Gastrocnemius medialis (tissue), 4 donors: ENCODE measurements at regions not wholly inside any gene's neighbourhood (a gene's known extent, or its start where the extent isn't known, plus 50 kb on each side); places are given as distances from the start of the nearest gene placed in this dataset.
"Not testable (repeated sequence)": the region's sequence is repeated elsewhere in the genome, so short reads cannot be mapped to it uniquely, and the experiment has no call there.

ENCODE experiments used
- ATAC-seq, 2 donors: fragments of 150-250 bp; one replicate each; pipeline ENCODE4 v1.9.1; 2016
- DNase-seq, 2 donors: peaks; one replicate each; pipeline ENCODE4 v3.0.0-alpha.2; 2019
- H3K27ac ChIP-seq, 4 donors: fragments of 200-600 bp; sonication (generic); 1 replicate in 1 of 4; 2 replicates in 3 of 4; pipeline ENCODE4 v1.5.1; 2016 to 2018; ENCODE audit warnings: mild to moderate bottlenecking in 2 of 4, moderate library complexity in 1 of 4
- H3K27me3 ChIP-seq, 3 donors: fragments of 200-600 bp; sonication (generic) in 2 of 3; 1 replicate in 1 of 3; 2 replicates in 2 of 3; pipeline versions ENCODE4 v1.5.1 to v1.6.0; 2016 to 2019; ENCODE audit warnings: mild to moderate bottlenecking in 1 of 3, moderate library complexity in 1 of 3
- H3K36me3 ChIP-seq, 2 donors: fragments of 200-600 bp; sonication (generic) in 1 of 2; one replicate each; pipeline ENCODE4 v1.5.1; 2017 to 2018
- H3K4me1 ChIP-seq, 2 donors: fragments of 200-600 bp; sonication (generic) in 1 of 2; one replicate each; pipeline ENCODE4 v1.5.1; 2016 to 2017; ENCODE audit warnings: mild to moderate bottlenecking in 2 of 2
- H3K4me3 ChIP-seq, 4 donors: fragments of 200-600 bp; sonication (generic) in 3 of 4; 1 replicate in 1 of 4; 2 replicates in 3 of 4; pipeline ENCODE4 v1.5.1; 2016 to 2019; ENCODE audit warnings: mild to moderate bottlenecking in 2 of 4
- H3K9me3 ChIP-seq, 3 donors: fragments of 200-600 bp; sonication (generic) in 2 of 3; 1 replicate in 1 of 3; 2 replicates in 2 of 3; pipeline ENCODE4 v1.5.1; 2016 to 2019
- POLR2A ChIP-seq, 2 donors: fragments of 450-650 bp; IDR thresholded peaks; one replicate each; pipeline ENCODE4 v1.6.1; 2017; ENCODE audit warnings: antibody characterized with exemption in 2 of 2, mild to moderate bottlenecking in 2 of 2, moderate library complexity in 2 of 2
- in situ Hi-C, 4 donors: fragments of 200-750 bp; cut with MboI; loops; one replicate each; pipeline versions ENCODE4 v1.15.0 to v1.8.0; 2017; ENCODE audit warnings: low sequenced_read_pairs in 4 of 4
- intact Hi-C: fragments of 100-400 bp; cut with DNase I; formaldehyde crosslinking; loops from one replicate; pipeline ENCODE4 v1.15.1; 2023; ENCODE audit warnings: low total_unique reads
- TF ChIP-seq, protein P1 (sequence below), 5 experiments: fragments of 450-650 bp in 3 of 5; fragments of 200-600 bp in 2 of 5; sonication (generic) in 2 of 5; IDR thresholded peaks in 4 of 5; conservative IDR thresholded peaks in 1 of 5; 1 replicate in 4 of 5; 2 replicates in 1 of 5; pipeline ENCODE4 v1.5.1; 2016 to 2019; ENCODE audit warnings: antibody characterized with exemption in 5 of 5, mild to moderate bottlenecking in 3 of 5, moderate library complexity in 3 of 5

DNA sequence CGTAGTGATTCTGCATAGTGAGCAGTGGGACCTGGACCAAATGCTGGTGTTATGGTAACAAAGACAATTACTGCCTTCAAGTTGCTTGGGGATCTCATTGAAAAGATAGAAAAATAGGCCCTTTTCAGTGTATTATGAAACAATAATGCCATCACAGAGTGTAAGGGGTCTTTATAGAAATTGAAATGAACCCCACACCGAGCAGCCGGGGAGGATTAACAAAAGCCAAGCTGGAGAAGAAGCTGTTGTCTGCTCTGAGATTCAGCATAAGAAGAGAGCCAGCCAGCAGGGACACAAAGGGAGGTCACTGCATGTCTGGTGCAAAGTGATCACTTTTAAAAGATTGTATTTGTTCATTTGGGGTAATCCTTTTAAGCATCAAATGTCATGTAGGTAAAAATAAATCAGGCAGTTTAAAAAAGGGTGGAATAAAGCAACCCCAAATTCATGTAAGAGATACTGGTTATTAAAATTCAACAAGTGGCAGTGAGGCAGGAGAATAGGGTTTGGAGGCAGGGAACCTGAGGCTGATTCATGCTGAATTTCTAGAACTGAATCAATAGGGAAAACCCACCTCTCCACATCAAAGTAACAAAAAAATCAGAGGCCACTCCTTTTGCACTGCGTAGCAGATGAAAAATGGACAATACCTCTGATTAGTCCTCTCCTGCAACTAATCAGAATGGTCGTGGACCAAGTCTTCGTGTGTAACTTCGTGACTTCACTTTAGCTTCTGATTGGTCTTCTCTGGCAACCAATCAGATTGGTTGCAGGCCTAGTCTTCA lies 1548.3 kb upstream of the SLC10A2 start:
- intact Hi-C loops = no loop called here
- no peak overlapping the region for H3K4me3 ChIP-seq
- in situ Hi-C loops = no loop called here
- H3K27me3 ChIP-seq = no peaks in the 10 kb centered on the region
- no peaks in the 10 kb centered on the region for H3K36me3 ChIP-seq
- no peaks in the 10 kb centered on the region for H3K4me1 ChIP-seq
- no peak for DNase-seq
- no peaks in the 10 kb centered on the region for H3K9me3 ChIP-seq
- no peak for ATAC-seq
- no peak overlapping the region for H3K27ac ChIP-seq
- no peak for TF ChIP-seq POLR2A (IDR thresholded peaks at IDR 0.05)
- TF ChIP-seq, protein P1, sequence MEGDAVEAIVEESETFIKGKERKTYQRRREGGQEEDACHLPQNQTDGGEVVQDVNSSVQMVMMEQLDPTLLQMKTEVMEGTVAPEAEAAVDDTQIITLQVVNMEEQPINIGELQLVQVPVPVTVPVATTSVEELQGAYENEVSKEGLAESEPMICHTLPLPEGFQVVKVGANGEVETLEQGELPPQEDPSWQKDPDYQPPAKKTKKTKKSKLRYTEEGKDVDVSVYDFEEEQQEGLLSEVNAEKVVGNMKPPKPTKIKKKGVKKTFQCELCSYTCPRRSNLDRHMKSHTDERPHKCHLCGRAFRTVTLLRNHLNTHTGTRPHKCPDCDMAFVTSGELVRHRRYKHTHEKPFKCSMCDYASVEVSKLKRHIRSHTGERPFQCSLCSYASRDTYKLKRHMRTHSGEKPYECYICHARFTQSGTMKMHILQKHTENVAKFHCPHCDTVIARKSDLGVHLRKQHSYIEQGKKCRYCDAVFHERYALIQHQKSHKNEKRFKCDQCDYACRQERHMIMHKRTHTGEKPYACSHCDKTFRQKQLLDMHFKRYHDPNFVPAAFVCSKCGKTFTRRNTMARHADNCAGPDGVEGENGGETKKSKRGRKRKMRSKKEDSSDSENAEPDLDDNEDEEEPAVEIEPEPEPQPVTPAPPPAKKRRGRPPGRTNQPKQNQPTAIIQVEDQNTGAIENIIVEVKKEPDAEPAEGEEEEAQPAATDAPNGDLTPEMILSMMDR (IDR thresholded peaks at IDR 0.05 in 4 of 5, conservative IDR thresholded peaks at IDR 0.05 in 1 of 5) = no peak

DNA sequence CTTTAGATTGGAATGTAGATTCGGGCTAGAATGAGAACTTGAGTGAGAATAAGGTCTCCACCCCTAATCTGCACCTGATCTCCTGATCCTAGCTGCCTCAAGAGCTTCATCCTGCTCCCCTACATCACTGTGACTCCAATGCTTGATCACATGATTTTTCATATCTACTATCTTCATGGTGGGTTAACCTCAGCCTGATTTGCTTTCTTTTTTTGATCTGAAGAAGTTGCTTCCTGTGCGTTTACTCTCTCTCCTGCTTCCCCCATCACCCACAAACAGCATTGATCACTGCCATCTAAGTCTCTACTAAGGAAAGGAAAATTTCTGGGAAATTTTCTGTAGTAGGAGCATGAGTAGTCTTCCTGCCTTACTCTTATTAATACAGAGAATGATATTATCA lies 1542.1 kb upstream of the SLC10A2 start:
- no peak overlapping the region for H3K4me3 ChIP-seq
- no peak overlapping the region for H3K27ac ChIP-seq
- intact Hi-C loops (no loop called here), in situ Hi-C loops (no loop called here)
- H3K36me3 ChIP-seq = no peaks in the 10 kb centered on the region
- DNase-seq (no peak), ATAC-seq (no peak)
- no peaks in the 10 kb centered on the region for H3K27me3 ChIP-seq
- H3K4me1 ChIP-seq = no peaks in the 10 kb centered on the region
- TF ChIP-seq POLR2A (IDR thresholded peaks at IDR 0.05) = no peak
- TF ChIP-seq, protein P1 (IDR thresholded peaks at IDR 0.05 in 4 of 5, conservative IDR thresholded peaks at IDR 0.05 in 1 of 5) = no peak
- no peaks in the 10 kb centered on the region for H3K9me3 ChIP-seq

DNA sequence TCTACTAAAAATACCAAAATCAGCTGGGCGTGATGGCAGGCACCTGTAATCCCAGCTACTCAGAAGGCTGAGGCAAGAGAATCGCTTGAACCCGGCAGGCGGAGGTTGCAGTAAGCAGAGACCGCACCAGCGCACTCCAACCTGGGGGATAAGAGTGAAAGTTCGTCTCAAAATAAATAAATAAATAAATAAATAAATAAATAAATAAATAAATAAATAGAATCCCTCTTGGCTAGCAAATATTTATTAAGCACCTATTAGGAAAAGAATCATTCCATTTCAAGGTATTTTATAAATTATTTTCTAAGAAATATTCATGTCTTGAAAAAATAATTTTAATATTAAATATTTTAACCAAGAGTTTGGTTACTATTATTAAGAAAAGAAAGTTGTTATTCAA lies 1539.2 kb upstream of the SLC10A2 start:
- H3K36me3 ChIP-seq, DNase-seq, H3K9me3 ChIP-seq, H3K4me3 ChIP-seq, in situ Hi-C loops, ATAC-seq, intact Hi-C loops, H3K4me1 ChIP-seq, H3K27ac ChIP-seq, H3K27me3 ChIP-seq: not testable (repeated sequence)

DNA sequence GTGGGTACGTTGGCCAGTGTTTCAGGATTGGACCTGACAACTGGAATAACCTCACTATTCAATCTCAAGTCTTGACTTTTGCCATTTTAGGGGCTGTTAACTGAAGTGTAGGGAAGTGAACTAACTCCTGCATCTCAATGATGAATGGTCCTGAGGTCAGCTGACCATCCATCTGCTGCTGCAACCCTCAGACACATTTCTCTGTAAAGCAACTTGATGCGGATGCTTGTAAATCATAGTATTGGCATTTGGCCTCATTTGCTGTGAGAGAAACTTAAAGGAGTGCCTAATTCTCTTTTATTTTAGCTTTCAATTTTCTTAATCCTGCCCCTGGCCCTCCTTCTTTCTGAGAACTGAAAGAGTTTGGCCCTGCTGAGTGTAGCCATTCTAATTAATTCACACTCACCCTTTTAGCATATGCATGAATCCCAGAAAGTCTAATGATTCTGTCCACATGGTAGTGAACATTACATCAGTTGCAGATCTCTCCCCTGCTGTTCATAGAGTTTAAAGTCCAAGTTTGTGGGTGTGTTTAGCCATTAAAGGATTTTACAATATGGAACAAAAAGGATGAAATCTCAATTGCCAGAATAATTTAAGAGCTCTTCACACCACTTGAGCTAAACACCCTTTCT lies 1531.4 kb upstream of the SLC10A2 start:
- in situ Hi-C loops (no loop called here), intact Hi-C loops (no loop called here)
- TF ChIP-seq POLR2A (IDR thresholded peaks at IDR 0.05) = no peak
- TF ChIP-seq, protein P1 (IDR thresholded peaks at IDR 0.05 in 4 of 5, conservative IDR thresholded peaks at IDR 0.05 in 1 of 5) = no peak
- H3K27ac ChIP-seq = no peak overlapping the region
- H3K9me3 ChIP-seq = no peaks in the 10 kb centered on the region
- no peaks in the 10 kb centered on the region for H3K36me3 ChIP-seq
- ATAC-seq (no peak), DNase-seq (no peak)
- H3K27me3 ChIP-seq = no peaks in the 10 kb centered on the region
- no peaks in the 10 kb centered on the region for H3K4me1 ChIP-seq
- no peak overlapping the region for H3K4me3 ChIP-seq

DNA sequence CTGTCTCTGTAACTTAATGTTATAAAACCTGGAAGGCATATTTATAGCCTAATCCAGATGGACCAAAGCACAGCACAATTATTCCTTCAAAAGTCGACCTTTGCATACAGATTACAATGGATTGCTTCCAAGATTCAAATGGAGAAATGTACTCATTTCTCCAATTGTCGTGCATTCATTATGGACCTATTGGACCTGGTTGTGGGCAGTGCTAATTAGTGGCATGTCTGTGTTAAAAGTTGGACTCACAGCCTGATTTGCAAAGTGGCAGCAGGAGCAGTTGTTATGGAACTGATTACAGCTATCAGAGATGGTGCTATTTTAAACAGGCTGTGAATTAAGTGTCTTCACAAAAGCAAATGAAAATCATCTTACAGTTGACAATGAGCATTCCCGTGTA lies 1529.3 kb upstream of the SLC10A2 start:
- Histone ChIP-seq H3K4me3 (no peak overlapping the region), H3K36me3 (no peaks in the 10 kb centered on the region), H3K27ac (no peak overlapping the region), H3K9me3 (no peaks in the 10 kb centered on the region), H3K4me1 (no peaks in the 10 kb centered on the region), H3K27me3 (no peaks in the 10 kb centered on the region)
- intact Hi-C loops (no loop called here), in situ Hi-C loops (no loop called here)
- DNase-seq (no peak), ATAC-seq (no peak)
- no peak for TF ChIP-seq POLR2A (IDR thresholded peaks at IDR 0.05)
- TF ChIP-seq, protein P1 (IDR thresholded peaks at IDR 0.05 in 4 of 5, conservative IDR thresholded peaks at IDR 0.05 in 1 of 5) = no peak
